ENCODE measurements at regions not wholly inside any gene's neighbourhood (a gene's known extent, or its start where the extent isn't known, plus 50 kb on each side); places are given as distances from the start of the nearest gene placed in this dataset.

DNA sequence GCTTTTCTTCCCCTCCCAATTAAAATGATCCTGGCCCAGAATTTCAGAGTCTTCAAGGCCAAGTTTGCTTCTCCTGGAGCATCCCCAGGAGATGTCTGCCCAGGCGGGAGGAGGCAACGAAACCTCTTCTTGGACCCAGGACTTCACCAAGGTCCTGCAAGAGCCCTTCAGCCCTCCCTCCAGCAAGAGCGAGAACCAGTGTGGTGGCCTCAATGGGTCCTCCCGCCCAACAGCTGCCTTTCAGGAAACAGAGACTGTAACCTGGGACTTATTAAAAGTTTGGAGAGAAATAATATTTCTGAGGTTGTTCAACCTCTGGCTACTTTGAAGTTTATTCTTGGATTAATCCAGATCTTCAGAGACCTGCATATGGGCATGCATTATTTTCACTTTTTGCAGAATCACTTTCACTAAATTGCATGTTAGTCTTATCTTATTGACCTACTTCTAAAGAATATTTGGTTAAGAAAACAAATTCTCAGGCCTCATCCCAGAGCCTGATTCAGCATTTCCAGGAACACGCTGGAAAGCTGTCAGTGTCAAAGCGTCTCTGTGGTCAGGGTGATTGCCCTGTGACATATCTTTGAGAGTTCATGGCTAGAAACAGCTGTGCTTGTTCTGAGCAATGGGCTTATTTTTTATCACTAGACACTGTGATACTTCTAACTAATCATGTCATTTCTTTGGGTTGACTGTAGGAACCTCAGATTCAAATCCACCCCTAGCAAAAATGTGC, 66.0 kb upstream of the CLDN14 start:
- Histone ChIP-seq H3K9ac (ENCODE audit: low read depth, low read length) (no peak overlapping the region), H3K4me3 (ENCODE audit: low read length) (no peak overlapping the region), H3K4me1 (ENCODE audit: insufficient read depth, low read length) (peaks cover 3% of the 10 kb centered on the region; the same call in 1 of the 2 replicates), H3K36me3 (ENCODE audit: insufficient read depth, low read depth, low read length) (no peaks in the 10 kb centered on the region), H3K27ac (ENCODE audit: low read length) (no peak overlapping the region), H3K9me3 (ENCODE audit: insufficient read depth, low read depth, low read length) (no peaks in the 10 kb centered on the region), H3K27me3 (ENCODE audit: insufficient read depth, low read length) (peaks cover 19% of the 10 kb centered on the region)

DNA sequence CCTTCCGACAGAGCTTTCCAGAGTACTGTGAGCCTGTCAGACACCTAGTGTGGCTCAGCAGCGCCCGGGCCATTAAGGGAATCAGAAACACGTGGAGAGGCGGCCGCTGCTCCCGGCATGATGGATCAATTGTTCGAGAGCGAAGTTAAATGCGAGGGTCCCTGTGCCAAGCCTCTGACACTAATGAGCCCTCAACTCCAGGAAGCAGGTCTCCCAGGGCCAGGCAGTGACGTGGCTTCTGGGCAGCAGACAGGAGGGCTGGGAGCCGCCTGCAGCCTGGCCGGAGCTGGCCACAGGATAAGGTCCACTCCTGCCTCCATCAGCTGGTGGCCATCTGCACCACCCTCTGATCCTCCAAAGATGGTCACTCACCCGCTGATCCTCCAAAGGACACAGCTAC, 67.5 kb upstream of the CLDN14 start:
- H3K27ac ChIP-seq (ENCODE audit: low read length), result no peak overlapping the region
- H3K4me3 ChIP-seq (ENCODE audit: low read length), result no peak overlapping the region
- no peaks in the 10 kb centered on the region for H3K36me3 ChIP-seq (ENCODE audit: insufficient read depth, low read depth, low read length)
- peaks cover 3% of the 10 kb centered on the region; the same call in 1 of the 2 replicates for H3K27me3 ChIP-seq (ENCODE audit: insufficient read depth, low read length)
- no peak overlapping the region for H3K9ac ChIP-seq (ENCODE audit: low read depth, low read length)
- H3K4me1 ChIP-seq (ENCODE audit: insufficient read depth, low read length), result peaks cover 3% of the 10 kb centered on the region; the same call in 1 of the 2 replicates
- H3K9me3 ChIP-seq (ENCODE audit: insufficient read depth, low read depth, low read length), result no peaks in the 10 kb centered on the region

DNA sequence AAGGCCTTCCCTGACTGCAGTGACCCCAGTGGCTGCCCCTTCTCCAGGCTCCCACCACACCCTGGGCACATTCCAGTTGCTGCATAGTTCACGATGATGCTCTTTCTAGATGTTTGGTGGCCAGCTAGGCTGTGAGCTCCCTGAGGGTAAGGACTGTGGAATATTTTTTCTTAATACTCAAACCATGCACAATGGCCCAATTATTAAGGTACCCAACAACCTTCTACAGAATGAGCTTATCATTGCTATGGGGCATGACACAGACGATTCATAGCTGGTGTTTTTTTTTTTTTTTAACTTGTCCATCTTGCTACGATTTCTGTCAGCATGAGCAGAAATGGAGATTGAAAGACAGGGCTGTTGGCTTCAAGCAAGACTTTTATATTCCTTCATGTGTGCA, 68.9 kb upstream of the CLDN14 start:
- Histone ChIP-seq H3K36me3 (ENCODE audit: insufficient read depth, low read depth, low read length) (no peaks in the 10 kb centered on the region), H3K4me3 (ENCODE audit: low read length) (no peak overlapping the region), H3K9me3 (ENCODE audit: insufficient read depth, low read depth, low read length) (no peaks in the 10 kb centered on the region), H3K27ac (ENCODE audit: low read length) (no peak overlapping the region), H3K4me1 (ENCODE audit: insufficient read depth, low read length) (peaks cover 3% of the 10 kb centered on the region; the same call in 1 of the 2 replicates), H3K9ac (ENCODE audit: low read depth, low read length) (no peak overlapping the region), H3K27me3 (ENCODE audit: insufficient read depth, low read length) (no peaks in the 10 kb centered on the region)

DNA sequence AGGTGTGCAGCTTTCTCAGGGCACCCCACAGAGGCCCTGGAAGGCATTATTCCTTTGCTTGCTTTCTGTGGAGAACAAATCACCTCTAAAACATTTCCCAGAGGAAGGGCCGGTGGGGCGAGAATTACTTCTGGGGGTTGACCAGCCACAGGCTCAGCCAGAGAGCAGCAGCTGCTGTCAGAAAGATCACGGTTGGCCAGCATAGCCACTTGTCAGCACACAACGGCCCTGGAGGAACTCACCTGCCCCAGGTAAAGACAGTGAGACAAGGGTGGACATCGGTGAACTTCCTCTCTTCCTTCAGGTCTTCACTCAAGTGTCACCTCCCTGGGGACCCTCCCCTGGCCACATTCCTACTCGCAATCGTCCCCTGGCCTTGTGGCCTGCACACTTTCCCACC, 69.5 kb upstream of the CLDN14 start:
- Histone ChIP-seq H3K9ac (ENCODE audit: low read depth, low read length) (no peak overlapping the region), H3K9me3 (ENCODE audit: insufficient read depth, low read depth, low read length) (no peaks in the 10 kb centered on the region), H3K4me3 (ENCODE audit: low read length) (no peak overlapping the region), H3K36me3 (ENCODE audit: insufficient read depth, low read depth, low read length) (no peaks in the 10 kb centered on the region), H3K4me1 (ENCODE audit: insufficient read depth, low read length) (peaks cover 3% of the 10 kb centered on the region; the same call in 1 of the 2 replicates), H3K27me3 (ENCODE audit: insufficient read depth, low read length) (no peaks in the 10 kb centered on the region), H3K27ac (ENCODE audit: low read length) (no peak overlapping the region)

DNA sequence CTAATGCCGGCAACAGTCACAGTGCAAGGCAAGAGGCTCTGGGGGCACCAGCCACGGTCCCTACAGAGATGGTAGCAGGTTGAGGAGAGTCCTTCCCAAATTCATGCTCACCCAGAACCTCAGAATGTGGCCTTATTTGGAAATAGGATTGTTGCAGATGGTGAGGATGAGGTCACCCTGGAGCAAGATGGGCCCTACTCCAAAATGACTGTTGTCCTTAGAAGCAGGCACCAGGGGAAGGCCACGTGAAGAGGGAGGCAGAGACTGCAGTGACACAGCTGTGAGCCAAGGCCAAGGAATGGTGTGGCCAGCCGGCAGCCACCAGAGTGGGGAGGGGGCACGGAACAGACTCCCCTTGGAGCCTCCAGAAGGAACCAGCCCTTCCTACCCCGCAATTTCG, 70.8 kb upstream of the CLDN14 start:
- no peak overlapping the region for H3K4me3 ChIP-seq (ENCODE audit: low read length)
- H3K27ac ChIP-seq (ENCODE audit: low read length), result no peak overlapping the region
- no peaks in the 10 kb centered on the region for H3K27me3 ChIP-seq (ENCODE audit: insufficient read depth, low read length)
- H3K9me3 ChIP-seq (ENCODE audit: insufficient read depth, low read depth, low read length), result no peaks in the 10 kb centered on the region
- no peaks in the 10 kb centered on the region for H3K36me3 ChIP-seq (ENCODE audit: insufficient read depth, low read depth, low read length)
- H3K9ac ChIP-seq (ENCODE audit: low read depth, low read length), result no peak overlapping the region
- peaks cover 3% of the 10 kb centered on the region; the same call in 1 of the 2 replicates for H3K4me1 ChIP-seq (ENCODE audit: insufficient read depth, low read length)

DNA sequence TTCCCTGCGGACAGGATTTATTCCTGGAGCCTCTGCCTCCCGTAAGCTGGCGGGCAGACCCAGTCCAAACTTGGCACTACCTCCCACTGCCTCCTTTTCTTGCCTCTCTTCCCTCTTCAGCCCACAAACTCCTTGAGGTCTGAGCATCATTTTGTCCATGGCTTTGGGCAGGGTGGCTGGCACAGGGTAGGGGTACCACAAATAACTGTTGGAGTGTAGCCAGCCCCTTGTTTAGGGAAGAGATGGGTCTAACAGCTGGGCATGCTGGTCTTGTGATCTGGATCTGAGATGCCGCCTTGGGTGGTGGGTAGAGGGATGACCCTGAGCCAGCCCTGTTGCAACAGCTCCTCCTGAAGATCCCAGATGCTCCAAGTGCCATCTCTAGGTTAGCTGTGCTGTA, 71.4 kb upstream of the CLDN14 start:
- no peaks in the 10 kb centered on the region for H3K27me3 ChIP-seq (ENCODE audit: insufficient read depth, low read length)
- no peaks in the 10 kb centered on the region for H3K9me3 ChIP-seq (ENCODE audit: insufficient read depth, low read depth, low read length)
- H3K4me3 ChIP-seq (ENCODE audit: low read length), result no peak overlapping the region

DNA sequence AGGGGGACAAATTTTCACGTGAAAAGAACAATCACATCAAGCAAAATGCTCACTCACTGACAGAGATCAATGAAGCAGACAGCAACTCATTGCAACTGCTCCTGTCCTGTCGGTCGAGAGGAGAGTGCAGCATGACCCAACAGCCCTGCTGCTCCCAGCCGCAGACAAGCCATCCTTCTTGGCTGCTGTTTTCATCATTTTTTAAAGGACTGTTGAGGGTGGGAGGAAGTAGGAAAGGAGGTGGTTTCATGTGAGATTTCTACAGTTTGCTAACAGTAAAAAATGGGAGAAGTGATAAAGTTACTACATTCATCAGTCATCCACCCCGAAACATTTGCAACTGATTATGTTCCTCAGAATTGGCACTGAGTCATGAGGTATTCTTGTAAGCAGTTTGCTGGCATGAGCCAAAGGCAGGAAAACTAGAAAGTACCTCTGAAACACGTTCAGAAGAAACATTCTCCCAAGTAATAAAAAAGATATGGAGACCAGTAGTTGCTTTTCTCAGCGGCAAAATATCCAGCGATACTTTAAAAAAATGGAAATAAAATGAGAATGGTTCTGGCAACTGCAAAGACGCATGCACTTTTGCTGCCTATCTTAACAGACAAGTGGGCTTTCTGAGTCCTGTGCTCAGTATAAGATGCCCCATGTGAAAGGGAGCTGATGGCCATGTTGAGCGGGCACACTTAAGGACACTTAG, 72.0 kb upstream of the CLDN14 start:
- H3K36me3 ChIP-seq (ENCODE audit: insufficient read depth, low read depth, low read length), result no peaks in the 10 kb centered on the region
- no peaks in the 10 kb centered on the region for H3K27me3 ChIP-seq (ENCODE audit: insufficient read depth, low read length)
- H3K4me1 ChIP-seq (ENCODE audit: insufficient read depth, low read length), result peaks cover 3% of the 10 kb centered on the region; the same call in 1 of the 2 replicates
- no peak overlapping the region for H3K9ac ChIP-seq (ENCODE audit: low read depth, low read length)
- no peak overlapping the region for H3K27ac ChIP-seq (ENCODE audit: low read length)
- H3K9me3 ChIP-seq (ENCODE audit: insufficient read depth, low read depth, low read length), result no peaks in the 10 kb centered on the region
- H3K4me3 ChIP-seq (ENCODE audit: low read length), result no peak overlapping the region

More for the DNA sequence above, 71.4 kb upstream of the CLDN14 start:
- no peak overlapping the region for H3K27ac ChIP-seq (ENCODE audit: low read length)
- H3K9ac ChIP-seq (ENCODE audit: low read depth, low read length), result no peak overlapping the region
- peaks cover 3% of the 10 kb centered on the region; the same call in 1 of the 2 replicates for H3K4me1 ChIP-seq (ENCODE audit: insufficient read depth, low read length)
- no peaks in the 10 kb centered on the region for H3K36me3 ChIP-seq (ENCODE audit: insufficient read depth, low read depth, low read length)

DNA sequence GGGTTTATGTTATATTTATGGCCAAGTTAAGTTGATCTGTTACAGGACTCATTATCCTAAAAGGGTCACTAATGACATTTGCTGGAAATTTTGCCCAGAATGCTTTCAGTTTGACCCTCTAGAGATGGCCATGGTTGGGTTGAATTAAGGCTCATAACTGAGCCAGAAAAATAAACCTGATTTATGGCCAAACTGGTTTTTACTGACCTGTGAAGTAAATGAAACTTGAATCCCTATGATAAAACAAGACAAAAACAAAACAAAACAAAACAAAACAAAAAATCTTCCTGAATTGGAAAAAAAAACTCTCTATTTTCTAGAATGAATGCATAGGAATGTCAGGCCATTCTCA, 72.5 kb upstream of the CLDN14 start:
- no peak overlapping the region for H3K9ac ChIP-seq (ENCODE audit: low read depth, low read length)
- no peak overlapping the region for H3K4me3 ChIP-seq (ENCODE audit: low read length)
- peaks cover 3% of the 10 kb centered on the region; the same call in 1 of the 2 replicates for H3K4me1 ChIP-seq (ENCODE audit: insufficient read depth, low read length)
- no peak overlapping the region for H3K27ac ChIP-seq (ENCODE audit: low read length)
- no peaks in the 10 kb centered on the region for H3K36me3 ChIP-seq (ENCODE audit: insufficient read depth, low read depth, low read length)
- no peaks in the 10 kb centered on the region for H3K9me3 ChIP-seq (ENCODE audit: insufficient read depth, low read depth, low read length)
- no peaks in the 10 kb centered on the region for H3K27me3 ChIP-seq (ENCODE audit: insufficient read depth, low read length)

DNA sequence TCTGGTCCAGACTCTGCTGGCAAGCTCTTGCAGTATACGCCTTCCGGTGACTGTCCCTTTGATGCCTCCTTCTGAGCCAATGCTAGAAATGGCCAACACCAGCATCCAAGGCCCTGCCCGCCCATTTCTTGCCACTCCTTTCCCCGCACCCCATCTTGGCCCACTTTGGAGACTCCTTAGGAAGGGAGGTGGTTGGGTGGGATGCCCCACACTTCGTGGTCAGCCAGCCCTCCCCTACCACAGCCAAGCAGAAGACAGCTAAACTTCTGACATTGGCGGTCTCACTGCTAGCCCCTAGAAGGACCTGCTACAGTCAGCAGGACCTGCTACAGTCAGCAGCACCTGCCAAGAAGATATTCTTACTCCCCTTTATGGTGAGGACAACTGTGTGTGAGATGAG, 73.5 kb upstream of the CLDN14 start:
- no peaks in the 10 kb centered on the region for H3K9me3 ChIP-seq (ENCODE audit: insufficient read depth, low read depth, low read length)
- H3K9ac ChIP-seq (ENCODE audit: low read depth, low read length), result no peak overlapping the region
- no peaks in the 10 kb centered on the region for H3K27me3 ChIP-seq (ENCODE audit: insufficient read depth, low read length)
- no peaks in the 10 kb centered on the region for H3K36me3 ChIP-seq (ENCODE audit: insufficient read depth, low read depth, low read length)
- H3K4me3 ChIP-seq (ENCODE audit: low read length), result no peak overlapping the region
- H3K4me1 ChIP-seq (ENCODE audit: insufficient read depth, low read length), result peaks cover 3% of the 10 kb centered on the region; the same call in 1 of the 2 replicates
- no peak overlapping the region for H3K27ac ChIP-seq (ENCODE audit: low read length)

DNA sequence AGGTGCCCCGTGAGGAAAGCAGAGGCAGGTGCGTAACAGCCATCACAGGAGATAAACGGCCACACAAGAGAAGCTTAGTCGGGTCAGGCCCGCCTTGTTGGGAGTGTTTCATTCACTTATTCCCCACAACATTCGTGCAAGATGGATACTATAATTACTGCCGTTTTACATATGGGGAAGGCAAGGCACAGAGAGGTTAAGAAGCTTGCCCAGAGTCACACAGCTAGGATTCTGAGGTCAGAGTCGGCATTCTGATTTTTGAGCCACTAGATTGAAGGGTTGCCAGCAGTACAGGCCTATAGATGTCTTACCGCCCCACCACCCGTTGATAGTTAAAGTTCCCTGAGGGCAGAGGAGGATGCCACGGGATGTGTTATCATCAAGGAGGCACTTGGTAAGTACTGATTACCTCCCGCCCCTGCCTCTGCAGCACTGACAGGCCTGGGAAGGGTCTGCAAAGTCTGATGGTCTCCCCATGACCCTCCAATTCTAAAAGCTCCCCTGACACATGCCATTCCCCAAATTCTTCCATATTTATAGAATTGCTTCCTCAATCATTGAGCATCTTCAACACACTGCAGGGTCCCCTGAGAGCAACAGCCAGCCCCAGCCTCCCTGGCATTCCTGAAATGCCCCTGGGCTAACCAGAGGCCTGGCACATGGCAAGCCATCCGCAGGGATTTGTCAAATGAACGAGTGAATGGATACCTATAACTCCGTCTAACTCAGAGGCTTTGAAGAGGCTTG, 74.7 kb upstream of the CLDN14 start:
- H3K27ac ChIP-seq (ENCODE audit: low read length), result no peak overlapping the region
- no peaks in the 10 kb centered on the region for H3K27me3 ChIP-seq (ENCODE audit: insufficient read depth, low read length)

DNA sequence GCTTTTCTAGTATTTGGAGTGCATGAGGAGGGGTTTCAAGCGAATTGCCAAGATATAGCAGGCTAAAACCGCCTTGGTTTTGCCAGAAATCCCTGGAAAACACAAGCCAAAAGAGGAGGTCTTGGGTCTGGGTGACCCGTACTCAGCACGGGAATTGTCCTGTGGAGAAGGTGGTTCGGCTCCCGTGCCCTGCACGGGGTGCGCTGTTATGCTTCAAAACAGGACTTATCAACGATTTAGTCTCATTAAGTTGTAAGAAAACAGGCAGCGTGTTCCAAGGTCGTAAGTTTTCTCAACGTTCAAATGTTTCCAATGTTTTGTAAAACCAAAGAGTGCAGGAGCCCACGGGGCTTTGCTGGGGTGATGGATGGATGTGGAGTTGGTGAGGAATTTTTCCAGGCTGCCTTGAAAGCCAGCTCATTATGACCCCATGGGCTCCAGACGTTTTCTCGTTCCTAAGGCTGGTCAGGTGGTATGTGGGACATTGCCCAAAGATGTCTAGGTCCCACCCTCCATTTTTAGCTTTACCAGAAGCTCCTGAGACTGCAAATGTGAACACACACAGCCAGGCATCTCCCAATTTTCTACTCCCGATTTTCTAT, 75.4 kb upstream of the CLDN14 start:
- Histone ChIP-seq H3K36me3 (ENCODE audit: insufficient read depth, low read depth, low read length) (no peaks in the 10 kb centered on the region), H3K9ac (ENCODE audit: low read depth, low read length) (no peak overlapping the region), H3K4me1 (ENCODE audit: insufficient read depth, low read length) (no peaks in the 10 kb centered on the region), H3K27ac (ENCODE audit: low read length) (no peak overlapping the region), H3K9me3 (ENCODE audit: insufficient read depth, low read depth, low read length) (no peaks in the 10 kb centered on the region), H3K27me3 (ENCODE audit: insufficient read depth, low read length) (no peaks in the 10 kb centered on the region), H3K4me3 (ENCODE audit: low read length) (no peak overlapping the region)

More for the DNA sequence above, 74.7 kb upstream of the CLDN14 start:
- H3K9me3 ChIP-seq (ENCODE audit: insufficient read depth, low read depth, low read length), result no peaks in the 10 kb centered on the region
- no peak overlapping the region for H3K9ac ChIP-seq (ENCODE audit: low read depth, low read length)
- H3K4me1 ChIP-seq (ENCODE audit: insufficient read depth, low read length), result peaks cover 2% of the 10 kb centered on the region; the same call in 1 of the 2 replicates
- no peaks in the 10 kb centered on the region for H3K36me3 ChIP-seq (ENCODE audit: insufficient read depth, low read depth, low read length)
- H3K4me3 ChIP-seq (ENCODE audit: low read length), result no peak overlapping the region
